ENCODE measurements at regions not wholly inside any gene's neighbourhood (a gene's known extent, or its start where the extent isn't known, plus 50 kb on each side); places are given as distances from the start of the nearest gene placed in this dataset.
"Not testable (repeated sequence)": the region's sequence is repeated elsewhere in the genome, so short reads cannot be mapped to it uniquely, and the experiment has no call there.

DNA sequence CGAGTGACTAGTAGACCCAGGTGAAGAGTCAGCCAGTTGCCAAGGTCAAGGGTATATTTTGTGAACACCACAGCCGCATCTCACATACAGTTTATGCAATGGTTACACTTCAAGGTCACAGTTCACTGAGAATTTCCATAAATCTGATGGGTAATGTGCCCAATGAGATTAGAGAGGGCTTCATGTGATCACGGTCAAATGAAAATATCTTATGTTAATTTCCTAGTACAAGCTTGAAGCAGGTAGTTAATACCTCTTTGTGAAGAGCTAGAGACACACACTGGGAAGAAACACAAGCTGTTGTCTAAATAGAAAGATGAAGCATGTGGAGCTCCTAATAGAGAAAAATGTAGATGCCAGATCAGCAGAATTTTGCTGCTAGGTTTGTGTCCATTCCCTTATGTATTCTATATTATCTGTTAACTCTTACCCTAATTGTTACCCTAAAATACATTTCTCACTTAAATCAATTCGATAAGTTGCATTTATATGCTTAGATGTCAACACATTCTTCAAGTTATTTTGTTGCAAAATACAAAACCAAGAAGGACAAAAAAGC is 136.0 kb downstream of the NR2F2 start:
- TF ChIP-seq, protein P1, sequence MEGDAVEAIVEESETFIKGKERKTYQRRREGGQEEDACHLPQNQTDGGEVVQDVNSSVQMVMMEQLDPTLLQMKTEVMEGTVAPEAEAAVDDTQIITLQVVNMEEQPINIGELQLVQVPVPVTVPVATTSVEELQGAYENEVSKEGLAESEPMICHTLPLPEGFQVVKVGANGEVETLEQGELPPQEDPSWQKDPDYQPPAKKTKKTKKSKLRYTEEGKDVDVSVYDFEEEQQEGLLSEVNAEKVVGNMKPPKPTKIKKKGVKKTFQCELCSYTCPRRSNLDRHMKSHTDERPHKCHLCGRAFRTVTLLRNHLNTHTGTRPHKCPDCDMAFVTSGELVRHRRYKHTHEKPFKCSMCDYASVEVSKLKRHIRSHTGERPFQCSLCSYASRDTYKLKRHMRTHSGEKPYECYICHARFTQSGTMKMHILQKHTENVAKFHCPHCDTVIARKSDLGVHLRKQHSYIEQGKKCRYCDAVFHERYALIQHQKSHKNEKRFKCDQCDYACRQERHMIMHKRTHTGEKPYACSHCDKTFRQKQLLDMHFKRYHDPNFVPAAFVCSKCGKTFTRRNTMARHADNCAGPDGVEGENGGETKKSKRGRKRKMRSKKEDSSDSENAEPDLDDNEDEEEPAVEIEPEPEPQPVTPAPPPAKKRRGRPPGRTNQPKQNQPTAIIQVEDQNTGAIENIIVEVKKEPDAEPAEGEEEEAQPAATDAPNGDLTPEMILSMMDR (IDR thresholded peaks at IDR 0.05; ENCODE audit: borderline replicate concordance, insufficient read depth, low read depth, low read length), result no peak
- no peak overlapping the region for H3K4me3 ChIP-seq (ENCODE audit: low read depth, low read length)

DNA sequence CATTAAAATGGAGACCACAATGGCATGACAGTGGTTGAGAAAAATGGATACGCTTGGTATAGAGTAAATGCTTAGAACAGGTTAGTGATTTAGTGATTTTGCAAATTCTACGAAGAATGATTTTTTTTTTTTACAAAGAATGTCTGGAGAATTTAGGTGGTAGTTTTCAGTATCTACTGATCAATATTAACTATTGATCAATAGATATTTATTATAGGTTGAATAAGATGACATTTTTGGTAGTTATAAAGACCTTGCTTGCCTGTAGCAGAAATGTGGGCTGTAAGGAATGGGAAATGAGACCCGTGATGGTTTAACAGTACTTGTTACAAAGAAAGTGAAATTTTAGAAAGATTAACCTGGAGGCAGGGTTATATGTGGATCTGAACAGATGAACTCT is 137.5 kb downstream of the NR2F2 start:
- TF ChIP-seq, protein P1 (IDR thresholded peaks at IDR 0.05; ENCODE audit: borderline replicate concordance, insufficient read depth, low read depth, low read length), result no peak
- H3K4me3 ChIP-seq (ENCODE audit: low read depth, low read length), result no peak overlapping the region

- TF ChIP-seq, protein P1 (IDR thresholded peaks at IDR 0.05; ENCODE audit: borderline replicate concordance, insufficient read depth, low read depth, low read length), result no peak
Observed at GRCh38 chr15:96470681-96471310, 140.3 kb downstream of the NR2F2 start.

DNA sequence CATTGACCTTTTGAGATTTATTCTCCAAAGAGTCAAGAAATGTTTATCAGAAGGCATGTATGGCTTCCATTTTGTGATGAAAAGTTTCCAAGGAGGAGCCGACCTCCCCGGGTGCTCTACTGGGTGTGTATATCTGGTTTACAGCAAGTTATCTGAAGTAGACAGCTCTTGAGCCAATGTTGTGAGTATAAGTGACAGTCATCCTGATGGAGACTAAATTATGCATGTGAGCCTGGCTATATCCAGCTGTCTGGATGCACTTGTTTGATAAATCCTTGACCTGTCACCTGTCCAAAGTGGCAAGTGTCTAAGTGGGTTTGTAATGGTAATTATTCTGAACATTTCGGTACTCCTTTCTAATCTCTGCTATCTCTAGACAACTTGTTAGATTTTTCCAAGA is 142.2 kb downstream of the NR2F2 start:
- TF ChIP-seq, protein P1 (IDR thresholded peaks at IDR 0.05; ENCODE audit: borderline replicate concordance, insufficient read depth, low read depth, low read length), result no peak
- no peak overlapping the region for H3K4me3 ChIP-seq (ENCODE audit: low read depth, low read length)

More at GRCh38 chr15:96470681-96471310, 140.3 kb downstream of the NR2F2 start:
- H3K4me3 ChIP-seq (ENCODE audit: low read depth, low read length), result no peak overlapping the region

DNA sequence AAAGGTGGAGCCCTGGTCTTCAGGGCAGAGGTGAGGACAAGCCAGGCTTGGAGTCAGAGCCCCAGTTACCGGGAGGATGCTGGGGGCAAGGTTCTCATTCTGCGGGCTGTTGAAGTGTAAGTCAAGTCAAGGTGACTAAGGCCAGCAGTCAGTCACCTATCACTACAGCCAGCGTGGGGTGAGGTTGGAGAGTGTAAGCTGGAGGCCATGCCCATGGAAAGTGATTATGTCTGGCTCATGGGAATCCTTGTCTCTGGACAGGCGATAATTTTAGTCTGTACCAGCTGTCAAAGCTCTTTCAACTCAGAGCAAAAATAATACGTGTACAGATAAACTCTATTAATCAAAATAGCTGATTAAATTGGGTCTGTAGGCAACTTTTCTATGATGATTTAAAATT is 143.1 kb downstream of the NR2F2 start:
- TF ChIP-seq, protein P1 (IDR thresholded peaks at IDR 0.05; ENCODE audit: borderline replicate concordance, insufficient read depth, low read depth, low read length), result no peak
- no peak overlapping the region for H3K4me3 ChIP-seq (ENCODE audit: low read depth, low read length)

GRCh38 chr15:96474231-96474664 is 143.7 kb downstream of the NR2F2 start:
- TF ChIP-seq, protein P1 (IDR thresholded peaks at IDR 0.05; ENCODE audit: borderline replicate concordance, insufficient read depth, low read depth, low read length), result no peak
- H3K4me3 ChIP-seq (ENCODE audit: low read depth, low read length), result no peak overlapping the region

DNA sequence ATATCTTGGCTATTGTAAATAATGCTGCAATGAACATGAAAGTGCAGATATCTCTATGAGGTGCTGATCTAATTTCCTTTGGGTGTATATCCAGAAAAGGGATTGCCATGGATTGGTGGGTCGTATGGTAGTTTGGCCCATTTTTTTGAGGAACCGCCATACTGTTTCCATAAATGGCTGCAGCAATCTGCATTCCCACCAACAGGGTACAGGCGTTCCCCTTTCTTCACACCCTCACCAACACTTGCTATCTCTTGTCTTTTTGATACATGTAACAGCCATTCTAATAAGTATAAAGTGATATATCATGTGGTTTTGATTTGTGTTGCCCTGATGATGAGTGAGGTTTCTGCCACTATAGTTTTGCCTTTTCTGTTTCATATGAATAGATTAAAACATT is 146.7 kb downstream of the NR2F2 start:
- H3K4me3 ChIP-seq (ENCODE audit: low read depth, low read length), result no peak overlapping the region
- TF ChIP-seq, protein P1 (IDR thresholded peaks at IDR 0.05; ENCODE audit: borderline replicate concordance, insufficient read depth, low read depth, low read length), result no peak

- H3K4me3 ChIP-seq (ENCODE audit: low read depth, low read length), result not testable (repeated sequence)
Observed at GRCh38 chr15:96484412-96484811, 153.9 kb downstream of the NR2F2 start.
